GM19463 (cell line): ENCODE measurements at regions not wholly inside any gene's neighbourhood (a gene's known extent, or its start where the extent isn't known, plus 50 kb on each side); places are given as distances from the start of the nearest gene placed in this dataset.

Source experiments
- ATAC-seq: cut with Tn5 transposase; IDR thresholded peaks from one replicate; pipeline ENCODE4 v1.9.1; 2021; ENCODE audit warnings: mild to moderate bottlenecking, moderate library complexity; ENCODE audit not compliant: unreplicated experiment

GRCh38 chr6:28695715-28696114 is 170.0 kb downstream of the GPX5 start:
- ATAC-seq, result no peak

- ATAC-seq, result no peak
Measured at GRCh38 chr6:28696167-28696566, 170.5 kb downstream of the GPX5 start.

- ATAC-seq, result no peak
Measured at GRCh38 chr6:28696682-28697081, 171.0 kb downstream of the GPX5 start.

- no peak for ATAC-seq
Measured at GRCh38 chr6:28707387-28708282, 182.0 kb downstream of the GPX5 start.

GRCh38 chr6:28709478-28710349 is 184.0 kb downstream of the GPX5 start:
- ATAC-seq, result no peak

- ATAC-seq, result no peak
Measured at GRCh38 chr6:28710466-28711191, 184.9 kb downstream of the GPX5 start.

GRCh38 chr6:28711325-28711724 is 185.6 kb downstream of the GPX5 start:
- no peak for ATAC-seq

- no peak for ATAC-seq
Measured at GRCh38 chr6:28711788-28712341, 186.2 kb downstream of the GPX5 start.

- ATAC-seq, result no peak
Measured at GRCh38 chr6:28712982-28713381, 187.3 kb downstream of the GPX5 start.

- no peak for ATAC-seq
Measured at GRCh38 chr6:28719275-28719940, 193.7 kb downstream of the GPX5 start.

- ATAC-seq, result no peak
Measured at GRCh38 chr6:28720357-28721231, 194.9 kb downstream of the GPX5 start.

- no peak for ATAC-seq
Measured at GRCh38 chr6:28721372-28721771, 195.7 kb downstream of the GPX5 start.

GRCh38 chr6:28724395-28724794 is 198.7 kb downstream of the GPX5 start:
- ATAC-seq, result no peak

GRCh38 chr6:28725274-28725809 is 198.4 kb downstream of the TRIM27 start:
- ATAC-seq, result no peak

- no peak for ATAC-seq
Measured at GRCh38 chr6:28725890-28726348, 197.9 kb downstream of the TRIM27 start.

GRCh38 chr6:28726569-28727309 is 197.0 kb downstream of the TRIM27 start:
- no peak for ATAC-seq

- ATAC-seq, result no peak
Measured at GRCh38 chr6:28727559-28728211, 196.1 kb downstream of the TRIM27 start.
